Neutrophil (primary cell): ENCODE measurements at regions not wholly inside any gene's neighbourhood (a gene's known extent, or its start where the extent isn't known, plus 50 kb on each side); places are given as distances from the start of the nearest gene placed in this dataset.

ENCODE experiments used
- H3K27ac ChIP-seq: fragments of 200-600 bp; sonication (generic); 2 replicates; pipeline ENCODE4 v1.5.1; 2016; ENCODE audit warnings: mild to moderate bottlenecking, moderate library complexity
- H3K27me3 ChIP-seq: fragments of 200-600 bp; sonication (generic); 2 replicates; pipeline ENCODE4 v1.6.0; 2016; ENCODE audit warnings: mild to moderate bottlenecking
- H3K36me3 ChIP-seq: fragments of 200-600 bp; sonication (generic); 2 replicates; pipeline ENCODE4 v1.5.1; 2017
- H3K4me1 ChIP-seq, 2 experiments: fragments of 200-600 bp in 1 of 2; sonication (generic) in 1 of 2; 1 replicate in 1 of 2; 2 replicates in 1 of 2; pipeline versions ENCODE4 v1.5.1 to v1.6.1; 2013 to 2016; ENCODE audit warnings: low read depth in 1 of 2, low read length in 1 of 2, mild to moderate bottlenecking in 1 of 2, moderate library complexity in 1 of 2; ENCODE audit not compliant: control insufficient read depth in 1 of 2, insufficient read depth in 1 of 2
- H3K4me3 ChIP-seq, 2 experiments: fragments of 200-600 bp in 1 of 2; sonication (generic) in 1 of 2; 1 replicate in 1 of 2; 2 replicates in 1 of 2; pipeline ENCODE4 v1.5.1; 2013 to 2016; ENCODE audit warnings: low read depth in 1 of 2, low read length in 1 of 2, mild to moderate bottlenecking in 1 of 2, moderate library complexity in 1 of 2
- H3K9me3 ChIP-seq: fragments of 200-600 bp; sonication (generic); 2 replicates; pipeline ENCODE4 v1.5.1; 2016
- CTCF ChIP-seq: fragments of 200-600 bp; sonication (generic); IDR thresholded peaks from 2 replicates; pipeline ENCODE4 v1.5.1; 2016; ENCODE audit warnings: antibody characterized with exemption

GRCh38 chr6:145406783-145407182 lies 328.5 kb downstream of the EPM2A start:
- Histone ChIP-seq H3K9me3 (no peaks in the 10 kb centered on the region), H3K4me1 (no peaks in the 10 kb centered on the region), H3K27me3 (no peaks in the 10 kb centered on the region)

GRCh38 chr6:145415616-145416015 lies 319.7 kb downstream of the EPM2A start:
- Histone ChIP-seq H3K4me3 (no peak overlapping the region), H3K9me3 (no peaks in the 10 kb centered on the region), H3K4me1 (no peaks in the 10 kb centered on the region), H3K36me3 (no peaks in the 10 kb centered on the region), H3K27me3 (no peaks in the 10 kb centered on the region), H3K27ac (no peak overlapping the region)
- TF ChIP-seq CTCF: no peak

More at GRCh38 chr6:145406783-145407182, 328.5 kb downstream of the EPM2A start:
- Histone ChIP-seq H3K4me3 (no peak overlapping the region), H3K27ac (no peak overlapping the region), H3K36me3 (no peaks in the 10 kb centered on the region)
- TF ChIP-seq CTCF: no peak

GRCh38 chr6:145420599-145420998 lies 314.7 kb downstream of the EPM2A start:
- H3K4me3 ChIP-seq: no peak overlapping the region
- TF ChIP-seq CTCF: no peak
- no peak overlapping the region for H3K27ac ChIP-seq
- H3K27me3 ChIP-seq: no peaks in the 10 kb centered on the region
- H3K9me3 ChIP-seq: no peaks in the 10 kb centered on the region
- H3K36me3 ChIP-seq: no peaks in the 10 kb centered on the region
- H3K4me1 ChIP-seq: no peaks in the 10 kb centered on the region

- Histone ChIP-seq H3K4me1 (no peaks in the 10 kb centered on the region), H3K27me3 (no peaks in the 10 kb centered on the region), H3K9me3 (no peaks in the 10 kb centered on the region), H3K36me3 (no peaks in the 10 kb centered on the region), H3K27ac (no peak overlapping the region), H3K4me3 (no peak overlapping the region)
- TF ChIP-seq CTCF: no peak
These were observed 311.4 kb downstream of the EPM2A start for GRCh38 chr6:145423936-145424335.

- TF ChIP-seq CTCF: no peak
- H3K27me3 ChIP-seq: no peaks in the 10 kb centered on the region
- H3K4me3 ChIP-seq: no peak overlapping the region
- H3K27ac ChIP-seq: no peak overlapping the region
- H3K4me1 ChIP-seq: no peaks in the 10 kb centered on the region
- no peaks in the 10 kb centered on the region for H3K9me3 ChIP-seq
- no peaks in the 10 kb centered on the region for H3K36me3 ChIP-seq
These were observed 308.1 kb downstream of the EPM2A start for GRCh38 chr6:145427232-145427631.

GRCh38 chr6:145428706-145429105 lies 306.6 kb downstream of the EPM2A start:
- Histone ChIP-seq H3K36me3 (no peaks in the 10 kb centered on the region), H3K27me3 (no peaks in the 10 kb centered on the region), H3K27ac (no peak overlapping the region), H3K9me3 (no peaks in the 10 kb centered on the region), H3K4me1 (no peaks in the 10 kb centered on the region), H3K4me3 (no peak overlapping the region)
- TF ChIP-seq CTCF: no peak
